PC-9 (cell line): ENCODE measurements at regions not wholly inside any gene's neighbourhood (a gene's known extent, or its start where the extent isn't known, plus 50 kb on each side); places are given as distances from the start of the nearest gene placed in this dataset.

Experiments used
- BruUV-seq: library from RNA; stranded (reverse); fragments of 400-500 nt; replicated peaks from 2 replicates; lab custom pipeline; 2021; lab: Mats Ljungman, UMichigan
- CTCF ChIA-PET: fragments of 300-600 bp; sonication (Branson Sonifier 250); formaldehyde crosslinking; loops from one replicate; lab custom pipeline; 2022; ENCODE audit warnings: antibody characterized with exemption; lab: Charles Lee
- POLR2A ChIA-PET: fragments of 300-600 bp; sonication (Branson Sonifier 250); formaldehyde crosslinking; loops from one replicate; lab custom pipeline; 2022; ENCODE audit warnings: antibody characterized with exemption; ENCODE audit not compliant: unreplicated experiment; lab: Charles Lee
- DNase-seq, 2 experiments: peaks; one replicate each; pipeline versions ENCODE4 v3.0.0 to v3.0.0-alpha.2; 2015 to 2022; ENCODE audit warnings: mixed read lengths in 1 of 2
- H2AFZ ChIP-seq: fragments of 200-600 bp; sonication (generic); 2 replicates; pipeline ENCODE4 v1.8.1; 2017; ENCODE audit warnings: antibody characterized with exemption
- H3F3A ChIP-seq: fragments of 200-600 bp; sonication (generic); 2 replicates; pipeline ENCODE4 v1.8.1; 2017; ENCODE audit warnings: antibody characterized with exemption, mild to moderate bottlenecking, low read depth; ENCODE audit not compliant: insufficient read depth
- H3K27ac ChIP-seq: fragments of 200-600 bp; sonication (generic); 2 replicates; pipeline ENCODE4 v1.6.1; 2016; ENCODE audit warnings: mixed run types
- H3K27me3 ChIP-seq: fragments of 200-600 bp; sonication (generic); 2 replicates; pipeline ENCODE4 v1.6.1; 2016; ENCODE audit warnings: low read depth, mixed run types; ENCODE audit not compliant: insufficient read depth
- H3K36me3 ChIP-seq: fragments of 200-600 bp; sonication (generic); 2 replicates; pipeline ENCODE4 v1.6.1; 2016; ENCODE audit warnings: low read depth, mixed run types
- H3K4me1 ChIP-seq: fragments of 200-600 bp; sonication (generic); replicated peaks from 2 replicates; pipeline ENCODE4 v1.6.1; 2016; ENCODE audit warnings: mixed run types; ENCODE audit not compliant: insufficient read depth
- H3K4me2 ChIP-seq: fragments of 200-600 bp; sonication (generic); 2 replicates; pipeline ENCODE4 v1.6.1; 2017; ENCODE audit warnings: mixed run types
- H3K4me3 ChIP-seq: fragments of 200-600 bp; sonication (generic); 2 replicates; pipeline ENCODE4 v1.6.1; 2016; ENCODE audit warnings: mixed run types
- H3K79me2 ChIP-seq: fragments of 200-600 bp; sonication (generic); 2 replicates; pipeline ENCODE4 v1.6.1; 2017; ENCODE audit warnings: low read depth, mixed run types
- H3K9me2 ChIP-seq: fragments of 200-600 bp; sonication (generic); 2 replicates; pipeline ENCODE4 v1.8.1; 2017; ENCODE audit warnings: mild to moderate bottlenecking; ENCODE audit not compliant: insufficient read depth
- H3K9me3 ChIP-seq: fragments of 200-600 bp; sonication (generic); 2 replicates; pipeline ENCODE4 v1.8.1; 2016; ENCODE audit warnings: low read depth; ENCODE audit not compliant: insufficient read depth
- H4K20me1 ChIP-seq: fragments of 200-600 bp; sonication (generic); 2 replicates; pipeline ENCODE4 v1.8.1; 2017; ENCODE audit not compliant: insufficient read depth
- EZH2 ChIP-seq: fragments of 200-600 bp; sonication (generic); IDR thresholded peaks from 2 replicates; pipeline ENCODE4 v1.8.0; 2017; ENCODE audit warnings: antibody characterized with exemption, low read depth
- intact Hi-C: fragments of 100-400 bp; cut with micrococcal nuclease; formaldehyde crosslinking; loops from one replicate; pipeline ENCODE4 v1.10.0; 2022; ENCODE audit not compliant: unreplicated experiment
- TF ChIP-seq, protein P1 (sequence below): fragments of 200-600 bp; sonication (generic); conservative IDR thresholded peaks from 2 replicates; pipeline ENCODE4 v1.6.1; 2017; ENCODE audit warnings: mixed run types, antibody characterized with exemption, mild to moderate bottlenecking, moderate library complexity

DNA sequence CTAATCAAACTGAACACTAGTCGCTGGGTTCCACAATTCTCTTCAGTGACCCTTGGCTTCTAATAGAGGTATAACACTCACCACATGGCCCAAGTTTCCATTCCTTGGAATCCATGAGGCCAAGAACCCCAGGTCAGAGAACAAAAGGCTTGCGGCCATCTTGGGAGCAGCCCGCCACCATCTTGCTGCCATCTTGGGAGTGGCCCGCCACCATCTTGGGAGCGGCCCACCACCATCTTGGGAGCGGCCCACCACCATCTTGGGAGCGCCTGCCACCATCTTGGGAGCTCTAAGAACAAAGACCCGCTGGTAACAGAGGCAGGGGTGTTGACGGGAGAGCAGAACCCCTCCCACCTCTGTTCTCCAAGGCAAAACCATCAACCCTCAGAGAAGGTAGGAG lies 493.4 kb downstream of the MATN1 start:
- peaks cover 58% of the 10 kb centered on the region for H3K27me3 ChIP-seq
- no peak overlapping the region for H2AFZ ChIP-seq
- ChIA-PET CTCF (no interaction called here), POLR2A (no interaction called here)
- intact Hi-C loops = no loop called here
- no peak for TF ChIP-seq EZH2
- TF ChIP-seq, protein P1, sequence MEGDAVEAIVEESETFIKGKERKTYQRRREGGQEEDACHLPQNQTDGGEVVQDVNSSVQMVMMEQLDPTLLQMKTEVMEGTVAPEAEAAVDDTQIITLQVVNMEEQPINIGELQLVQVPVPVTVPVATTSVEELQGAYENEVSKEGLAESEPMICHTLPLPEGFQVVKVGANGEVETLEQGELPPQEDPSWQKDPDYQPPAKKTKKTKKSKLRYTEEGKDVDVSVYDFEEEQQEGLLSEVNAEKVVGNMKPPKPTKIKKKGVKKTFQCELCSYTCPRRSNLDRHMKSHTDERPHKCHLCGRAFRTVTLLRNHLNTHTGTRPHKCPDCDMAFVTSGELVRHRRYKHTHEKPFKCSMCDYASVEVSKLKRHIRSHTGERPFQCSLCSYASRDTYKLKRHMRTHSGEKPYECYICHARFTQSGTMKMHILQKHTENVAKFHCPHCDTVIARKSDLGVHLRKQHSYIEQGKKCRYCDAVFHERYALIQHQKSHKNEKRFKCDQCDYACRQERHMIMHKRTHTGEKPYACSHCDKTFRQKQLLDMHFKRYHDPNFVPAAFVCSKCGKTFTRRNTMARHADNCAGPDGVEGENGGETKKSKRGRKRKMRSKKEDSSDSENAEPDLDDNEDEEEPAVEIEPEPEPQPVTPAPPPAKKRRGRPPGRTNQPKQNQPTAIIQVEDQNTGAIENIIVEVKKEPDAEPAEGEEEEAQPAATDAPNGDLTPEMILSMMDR = no peak
- DNase-seq = no peak
- no peaks in the 10 kb centered on the region for H3K36me3 ChIP-seq
- H3K79me2 ChIP-seq = no peaks in the 10 kb centered on the region
- no peak overlapping the region for H3K4me2 ChIP-seq
- no peak overlapping the region for H3K4me3 ChIP-seq
- no peaks in the 10 kb centered on the region for H3K4me1 ChIP-seq
- H3K9me3 ChIP-seq = no peaks in the 10 kb centered on the region
- no peaks in the 10 kb centered on the region for H4K20me1 ChIP-seq
- BruUV-seq = no TSS peak
- no peak overlapping the region for H3K27ac ChIP-seq
- no peaks in the 10 kb centered on the region for H3K9me2 ChIP-seq
- no peaks in the 10 kb centered on the region for H3F3A ChIP-seq

DNA sequence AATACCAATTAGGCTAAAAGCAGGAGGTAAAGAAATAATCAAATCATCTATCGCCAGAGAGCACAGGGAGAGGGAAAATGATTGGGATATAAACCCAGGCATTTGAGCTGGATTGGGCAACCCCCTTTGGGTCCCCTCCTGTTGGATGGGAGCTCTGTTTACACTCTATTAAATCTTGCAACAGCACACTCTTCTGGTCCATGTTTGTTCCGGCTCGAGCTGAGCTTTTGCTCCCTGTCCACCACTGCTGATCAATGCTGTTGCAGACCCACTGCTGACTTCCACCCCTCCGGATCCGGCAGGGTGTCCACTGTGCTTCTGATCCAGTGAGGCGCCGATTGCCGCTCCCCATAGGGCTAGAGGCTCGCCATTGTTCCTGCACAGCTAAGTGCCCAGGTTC lies 493.8 kb downstream of the MATN1 start:
- CTCF ChIA-PET = no interaction called here
- no peak for DNase-seq
- Histone ChIP-seq H3K27ac (no peak overlapping the region), H3K4me1 (no peaks in the 10 kb centered on the region), H3K79me2 (no peaks in the 10 kb centered on the region), H3F3A (no peaks in the 10 kb centered on the region), H2AFZ (no peak overlapping the region), H3K27me3 (peaks cover 57% of the 10 kb centered on the region), H3K4me2 (no peak overlapping the region), H3K9me3 (no peaks in the 10 kb centered on the region), H3K4me3 (no peak overlapping the region), H3K9me2 (no peaks in the 10 kb centered on the region), H3K36me3 (no peaks in the 10 kb centered on the region), H4K20me1 (no peaks in the 10 kb centered on the region)
- POLR2A ChIA-PET = no interaction called here
- no TSS peak for BruUV-seq
- intact Hi-C loops = no loop called here
- TF ChIP-seq, protein P1 = no peak
- TF ChIP-seq EZH2 = no peak

DNA sequence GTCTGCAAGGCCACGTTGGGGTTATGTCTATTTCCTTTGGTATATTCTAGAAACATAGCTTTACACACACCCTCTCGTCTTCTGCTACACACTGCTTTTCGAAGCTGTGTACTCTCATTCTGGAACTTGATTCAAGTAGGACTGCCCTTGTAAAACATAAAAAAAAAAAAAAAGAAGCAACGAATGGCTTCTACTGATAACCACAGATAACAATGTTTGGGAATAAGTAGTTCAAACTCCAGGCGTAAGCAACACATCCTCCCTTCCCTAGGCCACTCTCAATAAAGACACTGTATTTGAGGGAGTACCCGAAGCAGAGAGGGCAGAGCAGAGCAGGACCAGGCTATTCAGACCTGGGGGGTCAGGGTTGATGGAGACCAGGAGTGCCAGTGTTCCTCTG lies 496.7 kb downstream of the MATN1 start:
- BruUV-seq = no TSS peak
- H3K4me1 ChIP-seq = no peaks in the 10 kb centered on the region

More for the DNA sequence above, 496.7 kb downstream of the MATN1 start:
- Histone ChIP-seq H3K27ac (no peak overlapping the region), H3K36me3 (no peaks in the 10 kb centered on the region), H2AFZ (no peak overlapping the region), H4K20me1 (no peaks in the 10 kb centered on the region), H3K9me3 (no peaks in the 10 kb centered on the region), H3K9me2 (no peaks in the 10 kb centered on the region), H3K27me3 (peaks cover 42% of the 10 kb centered on the region), H3F3A (no peaks in the 10 kb centered on the region), H3K4me3 (no peak overlapping the region), H3K79me2 (no peaks in the 10 kb centered on the region), H3K4me2 (no peak overlapping the region)
- CTCF ChIA-PET = no interaction called here
- POLR2A ChIA-PET = no interaction called here
- DNase-seq = no peak
- intact Hi-C loops = no loop called here
- TF ChIP-seq, protein P1 = no peak
- no peak for TF ChIP-seq EZH2
